Neuronal stem cell (in vitro differentiated cells): ENCODE measurements at regions not wholly inside any gene's neighbourhood (a gene's known extent, or its start where the extent isn't known, plus 50 kb on each side); places are given as distances from the start of the nearest gene placed in this dataset.

ENCODE experiments used
- DNase-seq: peaks from one replicate; pipeline ENCODE4 v3.0.0-alpha.2; 2013; ENCODE audit warnings: low spot score
- H2AFZ ChIP-seq: one replicate; pipeline ENCODE4 v1.6.1; 2013; ENCODE audit warnings: mild to moderate bottlenecking, low read length, inconsistent platforms
- H2AK5ac ChIP-seq: 2 replicates; pipeline ENCODE4 v1.6.1; 2013; ENCODE audit warnings: low read depth, mild to moderate bottlenecking, inconsistent platforms, low read length, moderate library complexity, mixed read lengths
- H2BK120ac ChIP-seq: 2 replicates; pipeline ENCODE4 v1.6.1; 2013; ENCODE audit warnings: low read depth, mild to moderate bottlenecking, inconsistent platforms, low read length, moderate library complexity, mixed read lengths
- H2BK12ac ChIP-seq: one replicate; pipeline ENCODE4 v1.6.1; 2013; ENCODE audit warnings: low read length, inconsistent platforms
- H2BK15ac ChIP-seq: 2 replicates; pipeline ENCODE4 v1.6.1; 2013; ENCODE audit warnings: mild to moderate bottlenecking, low read length, inconsistent platforms, mixed read lengths
- H2BK5ac ChIP-seq: one replicate; pipeline ENCODE4 v1.6.1; 2013; ENCODE audit warnings: inconsistent platforms, mild to moderate bottlenecking, low read length, moderate library complexity
- H3K14ac ChIP-seq: one replicate; pipeline ENCODE4 v1.6.1; 2013; ENCODE audit warnings: low read length, inconsistent platforms
- H3K18ac ChIP-seq: 2 replicates; pipeline ENCODE4 v1.6.1; 2013; ENCODE audit warnings: low read length, inconsistent platforms
- H3K23ac ChIP-seq: 2 replicates; pipeline ENCODE4 v1.6.1; 2013; ENCODE audit warnings: low read depth, mild to moderate bottlenecking, mixed read lengths, low read length, inconsistent platforms; ENCODE audit not compliant: poor library complexity
- H3K27ac ChIP-seq: replicated peaks from 3 replicates; pipeline ENCODE4 v1.5.1; 2013; ENCODE audit warnings: low read length, inconsistent platforms
- H3K27me3 ChIP-seq, 3 experiments: 2 replicates each; pipeline ENCODE4 v1.6.1; 2013; ENCODE audit warnings: low read length in 3 of 3, mild to moderate bottlenecking in 2 of 3, inconsistent platforms in 1 of 3, low read depth in 1 of 3, mixed read lengths in 1 of 3, moderate library complexity in 1 of 3; ENCODE audit not compliant: control insufficient read depth in 3 of 3, insufficient read depth in 3 of 3
- H3K36me3 ChIP-seq, 2 donors: replicated peaks in 1 of 2; 2 replicates each; pipeline ENCODE4 v1.6.1; 2013; ENCODE audit warnings: low read length in 2 of 2; ENCODE audit not compliant: control insufficient read depth in 2 of 2, insufficient read depth in 2 of 2
- H3K4ac ChIP-seq: 2 replicates; pipeline ENCODE4 v1.6.1; 2013; ENCODE audit warnings: inconsistent platforms, mild to moderate bottlenecking, low read length, moderate library complexity
- H3K4me1 ChIP-seq, 2 donors: 1 replicate in 1 of 2; 2 replicates in 1 of 2; pipeline ENCODE4 v1.6.1; 2013; ENCODE audit warnings: low read length in 2 of 2, low read depth in 1 of 2; ENCODE audit not compliant: control insufficient read depth in 2 of 2, insufficient read depth in 1 of 2
- H3K4me2 ChIP-seq: one replicate; pipeline ENCODE4 v1.6.1; 2013; ENCODE audit warnings: mild to moderate bottlenecking, low read length, inconsistent platforms; ENCODE audit not compliant: insufficient read depth, poor library complexity, severe bottlenecking
- H3K4me3 ChIP-seq, 2 donors: 2 replicates each; pipeline ENCODE4 v1.5.1; 2013; ENCODE audit warnings: low read length in 2 of 2, mild to moderate bottlenecking in 2 of 2, inconsistent platforms in 1 of 2, moderate library complexity in 1 of 2
- H3K79me1 ChIP-seq: one replicate; pipeline ENCODE4 v1.6.1; 2013; ENCODE audit warnings: low read depth, mild to moderate bottlenecking, inconsistent platforms, low read length, moderate library complexity
- H3K9ac ChIP-seq: one replicate; pipeline ENCODE4 v1.6.1; 2013; ENCODE audit warnings: mild to moderate bottlenecking, low read depth, low read length, inconsistent platforms; ENCODE audit not compliant: poor library complexity
- H3K9me3 ChIP-seq, 2 donors: replicated peaks in 1 of 2; 2 replicates each; pipeline versions ENCODE3 to v1.6.1; 2013; ENCODE audit warnings: low read length in 2 of 2, mild to moderate bottlenecking in 2 of 2, inconsistent platforms in 1 of 2, low read depth in 1 of 2, mixed read lengths in 1 of 2, moderate library complexity in 1 of 2; ENCODE audit not compliant: control insufficient read depth in 2 of 2, insufficient read depth in 1 of 2
- H4K8ac ChIP-seq: one replicate; pipeline ENCODE4 v1.6.1; 2013; ENCODE audit warnings: low read depth, mild to moderate bottlenecking, inconsistent platforms, low read length, moderate library complexity
- H4K91ac ChIP-seq: one replicate; pipeline ENCODE4 v1.6.1; 2013; ENCODE audit warnings: low read length, low read depth, mild to moderate bottlenecking, inconsistent platforms; ENCODE audit not compliant: poor library complexity
- WGBS, 2 donors: extraction: QIAGEN DNeasy Blood & Tissue Kit; methylation state at CpG; one replicate each; pipeline ENCODE4 v1.1.7; 2013; ENCODE audit warnings: missing lambda C conversion rate in 2 of 2, mixed read lengths in 1 of 2; ENCODE audit not compliant: insufficient read length in 2 of 2, insufficient replicate concordance in 1 of 2; ENCODE audit errors: extremely low coverage in 2 of 2; 5-methylcytosine and 5-hydroxymethylcytosine counted together

DNA sequence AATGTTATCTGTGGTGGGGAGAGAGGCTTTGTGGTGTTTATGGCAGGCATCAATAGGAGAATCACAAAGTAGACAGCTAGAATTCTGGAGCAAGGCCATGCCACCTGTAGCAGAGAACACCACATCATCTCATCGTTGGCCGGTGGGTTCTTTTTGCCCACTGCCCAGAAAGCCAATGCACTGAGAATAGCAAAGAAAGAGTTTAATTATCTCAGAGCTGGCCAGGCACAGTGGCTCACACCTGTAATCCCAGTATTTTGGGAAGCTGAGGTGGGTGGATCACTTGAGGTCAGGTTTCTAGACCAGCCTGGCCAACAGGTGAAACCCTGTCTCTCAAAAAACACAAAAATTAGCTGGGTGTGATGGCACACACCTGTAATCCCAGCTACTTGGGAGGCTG, 99.2 kb upstream of the COG2 start:
- H3K4me2 ChIP-seq, result no peak overlapping the region
- peaks cover 0 to 2% of the 10 kb centered on the region in 2 donors for H3K9me3 ChIP-seq
- H3K4ac ChIP-seq, result no peak overlapping the region
- H4K8ac ChIP-seq, result no peak overlapping the region
- peaks cover 2 to 3% of the 10 kb centered on the region in 2 donors for H3K4me1 ChIP-seq
- H2AFZ ChIP-seq, result no peak overlapping the region
- no CpG with 5 or more reads among the region's 2 CpGs for WGBS, 2 donors
- no peak overlapping the region for H4K91ac ChIP-seq
- H3K79me1 ChIP-seq, result no peaks in the 10 kb centered on the region
- H3K36me3 ChIP-seq, result no peaks in the 10 kb centered on the region
- no peak overlapping the region for H3K4me3 ChIP-seq
- no peak overlapping the region for H3K27ac ChIP-seq
- DNase-seq, result no peak
- no peak overlapping the region for H3K14ac ChIP-seq
- no peaks in the 10 kb centered on the region for H3K27me3 ChIP-seq
- H2AK5ac ChIP-seq, result no peak overlapping the region
- no peak overlapping the region for H3K18ac ChIP-seq
- no peak overlapping the region for H2BK15ac ChIP-seq
- H3K9ac ChIP-seq, result no peak overlapping the region
- no peak overlapping the region for H3K23ac ChIP-seq
- H2BK12ac ChIP-seq, result no peak overlapping the region
- no peak overlapping the region for H2BK5ac ChIP-seq
- no peak overlapping the region for H2BK120ac ChIP-seq

DNA sequence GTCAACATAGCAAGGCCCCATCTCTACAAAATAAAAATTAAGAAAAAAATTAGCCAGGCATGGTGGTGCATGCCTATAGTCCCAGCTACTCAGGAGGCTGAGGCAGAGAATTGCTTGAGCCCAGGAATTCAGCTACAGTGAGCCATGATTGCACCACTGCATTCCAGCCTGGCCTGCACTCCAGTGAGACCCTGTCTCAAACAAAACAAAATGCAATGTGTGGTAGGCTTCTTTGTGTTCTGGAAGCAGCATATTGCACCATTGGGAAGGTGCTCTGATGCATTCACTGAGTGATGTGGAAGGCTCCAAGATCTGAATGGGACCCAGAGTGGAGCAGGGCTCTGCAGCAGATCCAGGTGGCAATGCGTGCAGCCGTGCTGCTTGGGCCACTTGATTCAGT, 99.6 kb upstream of the COG2 start:
- DNase-seq, result no peak
- H3K36me3 ChIP-seq, result no peaks in the 10 kb centered on the region
- H2BK15ac ChIP-seq, result no peak overlapping the region
- no peak overlapping the region for H2AK5ac ChIP-seq
- no peaks in the 10 kb centered on the region for H3K27me3 ChIP-seq
- no peak overlapping the region for H4K8ac ChIP-seq
- H3K4ac ChIP-seq, result no peak overlapping the region
- no CpG with 5 or more reads among the region's 2 CpGs for whole genome bisulfite sequencing, 2 donors
- no peak overlapping the region for H3K23ac ChIP-seq
- no peaks in the 10 kb centered on the region for H3K79me1 ChIP-seq
- H3K4me3 ChIP-seq, result no peak overlapping the region
- H3K27ac ChIP-seq, result no peak overlapping the region
- H2BK5ac ChIP-seq, result no peak overlapping the region
- no peak overlapping the region for H2BK120ac ChIP-seq
- H3K9me3 ChIP-seq, result peaks cover 0 to 2% of the 10 kb centered on the region in 2 donors
- peaks cover 2 to 3% of the 10 kb centered on the region in 2 donors for H3K4me1 ChIP-seq
- H4K91ac ChIP-seq, result no peak overlapping the region
- H2BK12ac ChIP-seq, result no peak overlapping the region
- H3K18ac ChIP-seq, result no peak overlapping the region
- H3K9ac ChIP-seq, result no peak overlapping the region
- no peak overlapping the region for H2AFZ ChIP-seq
- H3K14ac ChIP-seq, result no peak overlapping the region
- no peak overlapping the region for H3K4me2 ChIP-seq

DNA sequence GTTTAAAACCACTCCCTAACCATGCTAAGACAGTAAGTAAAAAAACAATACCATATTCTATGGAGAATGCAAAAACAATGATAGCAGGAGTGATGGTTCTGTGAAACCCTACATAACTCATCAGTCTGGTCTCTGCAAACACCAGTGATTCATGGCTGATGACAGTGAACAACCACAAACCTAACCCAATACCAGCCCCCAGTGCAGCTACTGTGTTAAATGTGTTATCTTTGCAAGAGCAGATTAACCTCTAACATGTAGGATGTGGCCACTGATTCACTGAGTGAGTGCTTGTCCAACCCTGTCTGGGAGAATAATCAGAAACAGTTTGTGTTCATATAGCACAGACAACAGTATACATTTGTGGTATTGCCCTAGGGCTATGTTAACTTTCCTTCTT, 100.2 kb upstream of the COG2 start:
- Histone ChIP-seq H3K9me3 (peaks cover 0 to 2% of the 10 kb centered on the region in 2 donors), H2BK5ac (no peak overlapping the region), H3K9ac (no peak overlapping the region), H4K91ac (no peak overlapping the region), H2AFZ (no peak overlapping the region), H3K23ac (no peak overlapping the region), H3K4me3 (no peak overlapping the region), H3K79me1 (no peaks in the 10 kb centered on the region), H4K8ac (no peak overlapping the region), H2BK12ac (no peak overlapping the region), H3K4ac (no peak overlapping the region), H3K27me3 (no peaks in the 10 kb centered on the region), H3K14ac (no peak overlapping the region), H3K4me1 (peaks cover 2 to 3% of the 10 kb centered on the region in 2 donors), H3K27ac (no peak overlapping the region), H2BK15ac (no peak overlapping the region), H3K36me3 (no peaks in the 10 kb centered on the region), H2AK5ac (no peak overlapping the region), H3K18ac (no peak overlapping the region), H3K4me2 (no peak overlapping the region), H2BK120ac (no peak overlapping the region)
- no peak for DNase-seq

DNA sequence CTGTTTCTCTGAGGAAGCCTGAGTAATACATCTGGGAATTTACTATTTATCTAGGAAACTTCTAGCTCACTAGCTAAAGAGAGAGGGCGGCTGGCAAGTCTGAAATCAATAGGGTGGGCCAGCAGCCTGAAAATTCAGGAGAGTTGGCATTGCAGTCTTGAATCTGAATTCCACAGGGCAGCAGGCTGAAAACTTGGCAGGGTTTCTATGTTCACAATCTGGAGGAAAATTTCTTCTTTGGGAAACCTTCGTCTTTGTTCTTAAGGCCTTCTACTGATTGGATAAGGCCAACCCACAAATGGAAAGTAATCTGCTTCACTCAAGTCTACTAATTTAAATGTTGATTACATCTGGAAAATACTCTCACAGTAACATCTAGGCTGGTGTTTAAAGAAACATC, 101.0 kb upstream of the COG2 start:
- no CpG with 5 or more reads among the region's 2 CpGs for WGBS, 2 donors

More for the DNA sequence above, 101.0 kb upstream of the COG2 start:
- Histone ChIP-seq H3K27ac (no peak overlapping the region), H3K79me1 (no peaks in the 10 kb centered on the region), H2BK12ac (no peak overlapping the region), H3K9me3 (peaks cover 0 to 2% of the 10 kb centered on the region in 2 donors), H3K18ac (no peak overlapping the region), H3K4ac (no peak overlapping the region), H4K91ac (no peak overlapping the region), H3K14ac (no peak overlapping the region), H2BK15ac (no peak overlapping the region), H2AFZ (no peak overlapping the region), H3K23ac (no peak overlapping the region), H3K4me2 (no peak overlapping the region), H2BK120ac (no peak overlapping the region), H3K4me3 (no peak overlapping the region), H3K27me3 (no peaks in the 10 kb centered on the region), H3K36me3 (no peaks in the 10 kb centered on the region), H3K4me1 (peaks cover 2 to 3% of the 10 kb centered on the region in 2 donors), H2BK5ac (no peak overlapping the region), H4K8ac (no peak overlapping the region), H3K9ac (no peak overlapping the region), H2AK5ac (no peak overlapping the region)
- no peak for DNase-seq
